Smooth muscle cell of the brain vasculature (primary cell): ENCODE measurements at regions not wholly inside any gene's neighbourhood (a gene's known extent, or its start where the extent isn't known, plus 50 kb on each side); places are given as distances from the start of the nearest gene placed in this dataset.

Experiments
- DNase-seq: peaks from one replicate; pipeline ENCODE4 v3.0.0-alpha.2; 2012; ENCODE audit warnings: low read depth, low spot score

GRCh38 chr16:73197598-73197997 is 149.7 kb upstream of the ZFHX3 start:
- no peak for DNase-seq

- DNase-seq: no peak
These were observed 148.7 kb upstream of the ZFHX3 start for GRCh38 chr16:73196670-73197069.

GRCh38 chr16:73193464-73193863 is 145.5 kb upstream of the ZFHX3 start:
- no peak for DNase-seq

- DNase-seq: no peak
These were observed 144.4 kb upstream of the ZFHX3 start for GRCh38 chr16:73192232-73192894.

- no peak for DNase-seq
These were observed 143.7 kb upstream of the ZFHX3 start for GRCh38 chr16:73191660-73192046.

- DNase-seq: no peak
These were observed 143.0 kb upstream of the ZFHX3 start for GRCh38 chr16:73190688-73191659.

- no peak for DNase-seq
These were observed 142.3 kb upstream of the ZFHX3 start for GRCh38 chr16:73190256-73190655.

- DNase-seq: no peak
These were observed 141.2 kb upstream of the ZFHX3 start for GRCh38 chr16:73189136-73189535.

- no peak for DNase-seq
These were observed 139.0 kb upstream of the ZFHX3 start for GRCh38 chr16:73186752-73187601.

GRCh38 chr16:73185737-73186136 is 137.8 kb upstream of the ZFHX3 start:
- DNase-seq: no peak

- no peak for DNase-seq
These were observed 135.7 kb upstream of the ZFHX3 start for GRCh38 chr16:73183611-73184092.

GRCh38 chr16:73179705-73180331 is 131.9 kb upstream of the ZFHX3 start:
- DNase-seq: no peak

GRCh38 chr16:73177729-73178295 is 129.9 kb upstream of the ZFHX3 start:
- no peak for DNase-seq

GRCh38 chr16:73176577-73177013 is 128.7 kb upstream of the ZFHX3 start:
- DNase-seq: no peak

GRCh38 chr16:73172973-73173709 is 125.2 kb upstream of the ZFHX3 start:
- no peak for DNase-seq

GRCh38 chr16:73172241-73172972 is 124.5 kb upstream of the ZFHX3 start:
- peak; percentile 93 for DNase-seq

GRCh38 chr16:73171901-73172240 is 123.9 kb upstream of the ZFHX3 start:
- DNase-seq: no peak

- DNase-seq: no peak
These were observed 123.5 kb upstream of the ZFHX3 start for GRCh38 chr16:73171380-73171779.

GRCh38 chr16:73170612-73171038 is 122.7 kb upstream of the ZFHX3 start:
- no peak for DNase-seq
